Activated naive CD4-positive, alpha-beta T cell treated with anti-CD3 and anti-CD28 coated beads, Interleukin-2, amount 10 ng/mL, durations not matched to agents 7 days and 5 days (primary cell): ENCODE measurements at regions not wholly inside any gene's neighbourhood (a gene's known extent, or its start where the extent isn't known, plus 50 kb on each side); places are given as distances from the start of the nearest gene placed in this dataset.
"Not testable (repeated sequence)": the region's sequence is repeated elsewhere in the genome, so short reads cannot be mapped to it uniquely, and the experiment has no call there.

ENCODE experiments used
- CTCF ChIA-PET: fragments of 350-600 bp; sonication (Branson Sonifier 250); formaldehyde crosslinking; loops from one replicate; lab custom pipeline; 2021; ENCODE audit warnings: antibody characterized with exemption; lab: Charles Lee
- DNase-seq: peaks from one replicate; pipeline ENCODE4 v3.0.0-alpha.2; 2020
- H3K27ac Mint-ChIP-seq: one replicate; pipeline ENCODE4 v1.8.0; 2021; ENCODE audit warnings: mild to moderate bottlenecking, moderate library complexity, mixed read lengths
- H3K27me3 Mint-ChIP-seq: one replicate; pipeline ENCODE4 v1.8.0; 2021; ENCODE audit warnings: mild to moderate bottlenecking, mixed read lengths
- H3K36me3 Mint-ChIP-seq: one replicate; pipeline ENCODE4 v1.8.0; 2021; ENCODE audit warnings: mixed read lengths
- H3K4me1 Mint-ChIP-seq: one replicate; pipeline ENCODE4 v1.8.0; 2021; ENCODE audit warnings: mixed read lengths
- H3K4me3 Mint-ChIP-seq: one replicate; pipeline ENCODE4 v1.8.0; 2021; ENCODE audit warnings: mild to moderate bottlenecking, moderate library complexity, mixed read lengths
- H3K9me3 Mint-ChIP-seq: one replicate; pipeline ENCODE4 v1.8.0; 2021; ENCODE audit warnings: mixed read lengths

DNA sequence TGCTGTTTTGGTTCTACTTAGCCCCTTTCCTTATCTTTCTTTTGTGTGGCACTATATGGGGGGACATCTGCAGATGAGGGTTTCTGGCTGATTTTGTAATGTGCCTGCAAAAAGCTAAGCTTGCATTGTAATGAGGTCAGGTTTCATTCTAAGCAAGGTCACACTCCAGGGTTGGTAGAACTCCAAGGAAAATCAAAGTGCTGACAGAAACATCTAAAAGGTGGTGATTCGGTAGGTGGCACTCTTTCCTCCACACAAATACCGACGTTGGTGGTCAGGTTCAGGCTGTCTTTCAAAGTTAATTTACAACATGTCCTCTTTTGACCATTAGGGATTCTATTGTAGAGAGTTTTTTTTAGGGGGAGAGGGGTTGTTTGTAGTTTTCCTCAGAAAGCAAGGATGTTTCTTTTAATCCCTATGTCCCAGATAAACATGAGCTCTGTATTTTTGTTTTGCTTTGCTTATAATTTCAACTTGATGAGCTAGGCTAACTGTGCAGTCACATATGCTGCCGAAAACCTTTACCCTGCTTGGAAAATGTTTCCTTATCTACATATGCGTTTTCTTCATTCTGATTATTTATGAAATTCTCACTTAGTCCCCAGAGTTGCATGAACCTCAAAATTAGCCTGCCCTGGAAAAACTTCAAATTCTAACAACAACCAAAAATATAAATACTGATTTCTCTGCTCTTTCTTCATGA, 434.2 kb downstream of the PPARGC1A start:
- no peaks in the 10 kb centered on the region for H3K27me3 Mint-ChIP-seq
- no peaks in the 10 kb centered on the region for H3K9me3 Mint-ChIP-seq
- H3K36me3 Mint-ChIP-seq, result no peaks in the 10 kb centered on the region
- CTCF ChIA-PET, result no interaction called here
- no peak overlapping the region for H3K27ac Mint-ChIP-seq
- no peak overlapping the region for H3K4me3 Mint-ChIP-seq
- no peaks in the 10 kb centered on the region for H3K4me1 Mint-ChIP-seq
- no peak for DNase-seq

DNA sequence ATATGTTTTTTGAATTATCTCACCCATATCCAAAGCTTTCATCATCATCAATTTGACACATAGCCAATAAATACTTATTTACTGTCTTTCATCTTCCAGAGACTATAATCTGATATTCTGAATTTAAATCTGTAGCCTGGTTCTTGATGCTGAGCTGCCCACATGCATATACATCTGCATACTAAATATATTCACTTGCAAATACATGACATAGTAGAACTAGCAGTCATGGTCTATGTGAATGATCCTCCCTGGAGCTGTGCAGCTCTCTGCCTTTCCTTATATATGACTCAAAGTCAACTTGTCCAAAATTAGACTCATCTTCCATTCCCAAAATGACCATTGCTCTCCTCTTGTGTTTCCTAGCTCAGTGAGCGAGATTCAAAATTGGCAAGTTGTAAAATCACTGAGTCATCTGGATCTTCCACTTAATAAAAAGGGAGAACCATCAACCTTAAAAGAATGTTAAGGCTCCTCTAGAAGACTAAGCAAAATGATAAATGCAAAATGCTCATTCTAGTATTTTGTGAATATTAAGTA, 448.2 kb downstream of the PPARGC1A start:
- Mint-ChIP-seq H3K27me3 (no peaks in the 10 kb centered on the region), H3K9me3 (no peaks in the 10 kb centered on the region), H3K4me3 (no peak overlapping the region), H3K27ac (no peak overlapping the region), H3K36me3 (no peaks in the 10 kb centered on the region), H3K4me1 (no peaks in the 10 kb centered on the region)
- CTCF ChIA-PET, result no interaction called here
- no peak for DNase-seq

DNA sequence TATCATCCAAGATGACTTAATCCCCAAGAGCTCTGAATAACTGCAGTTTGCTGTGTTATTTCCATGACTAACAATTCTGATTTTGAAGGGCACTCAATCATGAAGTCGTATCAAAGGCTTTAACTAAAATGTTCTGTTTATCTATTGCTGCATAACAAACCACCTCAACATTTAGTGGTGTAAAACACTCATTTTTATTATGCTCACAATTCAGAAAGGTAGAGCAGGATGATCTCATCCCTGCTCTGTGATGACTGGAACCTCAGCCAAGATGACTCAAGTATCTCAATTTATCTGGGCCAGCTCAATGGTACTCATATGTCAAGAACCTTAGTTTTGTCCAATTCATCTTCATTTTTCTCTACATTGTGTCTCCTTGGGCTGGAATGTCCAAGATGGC, 451.1 kb downstream of the PPARGC1A start:
- CTCF ChIA-PET, result no interaction called here
- Mint-ChIP-seq H3K36me3 (no peaks in the 10 kb centered on the region), H3K9me3 (no peaks in the 10 kb centered on the region), H3K27me3 (no peaks in the 10 kb centered on the region), H3K4me1 (no peaks in the 10 kb centered on the region), H3K4me3 (no peak overlapping the region), H3K27ac (no peak overlapping the region)
- no peak for DNase-seq

DNA sequence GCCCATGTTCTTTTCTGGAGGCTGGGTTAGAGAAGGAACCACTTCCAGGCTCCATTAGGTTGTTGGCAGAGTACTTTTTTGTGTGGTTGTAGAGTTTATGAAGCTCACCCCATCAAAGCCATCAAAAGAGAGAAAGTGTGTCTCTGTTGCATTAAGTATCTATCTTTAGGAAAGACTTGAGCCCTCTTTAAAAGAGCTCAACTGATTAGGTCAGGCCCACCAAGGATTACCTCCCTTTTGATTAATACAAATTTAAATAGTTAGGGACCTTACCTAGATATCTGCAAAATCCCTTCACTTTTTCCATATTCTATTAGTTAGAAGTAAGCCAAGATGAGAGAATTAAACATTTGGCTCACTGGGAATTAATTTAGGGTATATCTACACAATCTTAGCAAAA, 460.4 kb downstream of the PPARGC1A start:
- no peaks in the 10 kb centered on the region for H3K27me3 Mint-ChIP-seq
- no peak overlapping the region for H3K4me3 Mint-ChIP-seq
- no peak for DNase-seq
- no peaks in the 10 kb centered on the region for H3K36me3 Mint-ChIP-seq
- no peaks in the 10 kb centered on the region for H3K9me3 Mint-ChIP-seq
- H3K4me1 Mint-ChIP-seq, result no peaks in the 10 kb centered on the region
- H3K27ac Mint-ChIP-seq, result no peak overlapping the region
- CTCF ChIA-PET, result no interaction called here

DNA sequence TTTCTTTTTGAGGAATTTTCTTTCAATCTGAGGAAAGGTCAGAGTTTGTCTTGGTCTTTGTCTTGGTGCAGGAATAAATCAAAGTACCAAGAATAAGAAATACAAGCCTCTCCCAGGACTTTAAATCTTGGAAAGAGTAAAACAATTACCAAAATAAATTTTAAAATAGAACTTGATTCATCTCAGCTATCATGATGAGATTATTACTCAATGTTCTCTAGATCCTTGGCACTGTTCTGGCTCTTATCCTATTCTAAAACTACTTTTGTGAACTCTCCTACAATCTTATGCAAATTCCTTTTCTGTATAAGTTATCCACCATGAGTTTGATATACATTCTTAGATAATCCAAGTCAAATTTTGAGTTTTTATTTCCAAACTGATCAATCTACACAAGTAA, 464.3 kb downstream of the PPARGC1A start:
- Mint-ChIP-seq H3K4me3 (no peak overlapping the region), H3K27ac (no peak overlapping the region), H3K27me3 (no peaks in the 10 kb centered on the region), H3K9me3 (no peaks in the 10 kb centered on the region), H3K4me1 (no peaks in the 10 kb centered on the region), H3K36me3 (no peaks in the 10 kb centered on the region)
- CTCF ChIA-PET, result no interaction called here
- no peak for DNase-seq

DNA sequence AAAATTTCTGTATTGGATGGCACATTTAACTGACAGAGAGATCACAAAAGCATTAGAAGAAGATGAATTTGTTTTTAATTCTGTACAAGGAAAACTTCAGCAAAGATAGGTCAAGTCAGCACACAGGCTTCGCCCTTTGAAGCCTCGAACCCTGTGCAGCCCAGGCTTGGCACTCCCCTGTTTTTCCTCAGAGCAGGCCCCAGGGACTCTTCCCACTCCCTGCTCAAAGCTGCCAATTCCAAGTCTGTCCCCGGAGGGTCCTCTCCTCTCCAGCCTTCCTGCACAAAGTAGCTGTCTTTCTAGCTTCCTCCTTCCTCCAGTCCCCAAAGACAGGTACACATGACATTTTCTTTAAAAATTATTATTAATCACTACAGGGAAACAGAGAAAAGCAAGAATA, 466.3 kb downstream of the PPARGC1A start:
- no peak overlapping the region for H3K4me3 Mint-ChIP-seq
- no peak for DNase-seq
- H3K36me3 Mint-ChIP-seq, result no peaks in the 10 kb centered on the region
- CTCF ChIA-PET, result no interaction called here
- H3K4me1 Mint-ChIP-seq, result no peaks in the 10 kb centered on the region
- no peaks in the 10 kb centered on the region for H3K9me3 Mint-ChIP-seq
- no peak overlapping the region for H3K27ac Mint-ChIP-seq
- no peaks in the 10 kb centered on the region for H3K27me3 Mint-ChIP-seq

DNA sequence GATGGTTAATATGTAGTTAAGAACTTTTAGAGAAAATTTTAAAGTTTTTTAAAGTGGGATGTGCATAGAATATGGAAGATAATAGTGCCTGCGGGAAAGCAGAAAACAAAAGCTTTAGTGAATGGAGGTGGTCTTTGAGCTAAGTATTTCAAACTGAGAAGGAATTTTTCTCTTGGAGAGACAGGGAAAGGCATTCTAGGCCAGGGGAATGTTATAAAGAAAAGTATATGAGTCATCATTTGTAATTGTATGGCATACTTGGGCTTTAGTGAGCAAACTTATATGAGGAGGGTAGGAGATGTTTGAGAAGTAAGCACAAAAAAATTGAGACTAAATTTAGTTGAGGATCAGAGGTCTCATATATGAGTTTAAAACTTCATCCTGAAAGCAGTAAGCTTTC, 467.0 kb downstream of the PPARGC1A start:
- Mint-ChIP-seq H3K4me1 (no peaks in the 10 kb centered on the region), H3K9me3 (no peaks in the 10 kb centered on the region), H3K4me3 (no peak overlapping the region), H3K36me3 (no peaks in the 10 kb centered on the region), H3K27me3 (no peaks in the 10 kb centered on the region), H3K27ac (no peak overlapping the region)
- no peak for DNase-seq
- CTCF ChIA-PET, result no interaction called here

DNA sequence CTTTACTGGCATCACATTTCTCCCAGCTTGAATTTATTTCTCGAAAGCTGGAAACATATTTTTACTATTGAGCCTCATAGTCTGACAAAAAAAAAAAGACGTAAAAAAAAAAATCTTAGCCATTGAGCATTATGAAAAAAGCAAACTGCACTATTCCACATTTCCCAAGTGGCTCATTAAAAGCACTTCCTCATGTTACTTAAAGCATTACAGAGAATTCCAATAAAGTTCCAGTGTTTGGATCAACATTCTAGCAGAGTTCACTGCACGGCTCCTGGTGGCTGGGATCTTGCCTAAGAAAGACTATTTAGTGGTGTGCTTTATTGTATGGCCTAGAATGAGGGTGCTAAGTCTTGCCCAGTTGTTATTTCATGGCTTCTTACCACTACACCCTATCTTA, 476.2 kb downstream of the PPARGC1A start:
- CTCF ChIA-PET, result no interaction called here
- Mint-ChIP-seq H3K27me3 (no peaks in the 10 kb centered on the region), H3K36me3 (no peaks in the 10 kb centered on the region), H3K4me3 (no peak overlapping the region), H3K4me1 (no peaks in the 10 kb centered on the region), H3K27ac (no peak overlapping the region), H3K9me3 (no peaks in the 10 kb centered on the region)
- no peak for DNase-seq

DNA sequence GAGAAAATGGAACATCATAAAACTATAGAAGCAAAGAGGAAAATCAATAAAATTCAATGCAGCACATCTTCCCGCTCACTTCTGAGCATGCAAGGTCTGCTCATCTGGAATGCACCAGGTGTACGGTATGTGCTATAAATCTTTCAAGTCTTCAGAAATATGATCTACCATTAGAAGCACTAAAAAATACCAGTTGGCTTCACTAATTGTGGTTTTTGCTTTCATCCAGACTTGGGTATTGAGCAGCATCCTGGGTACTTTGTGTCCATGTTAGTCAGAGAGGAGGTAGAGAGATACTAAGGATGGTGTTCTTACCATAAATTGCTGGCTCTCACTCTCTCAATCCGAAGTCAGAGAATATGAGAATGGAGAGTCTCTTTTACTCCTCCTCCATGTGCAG, 477.1 kb downstream of the PPARGC1A start:
- CTCF ChIA-PET, result no interaction called here
- H3K36me3 Mint-ChIP-seq, result no peaks in the 10 kb centered on the region
- DNase-seq, result no peak
- no peaks in the 10 kb centered on the region for H3K4me1 Mint-ChIP-seq
- H3K9me3 Mint-ChIP-seq, result no peaks in the 10 kb centered on the region
- no peaks in the 10 kb centered on the region for H3K27me3 Mint-ChIP-seq
- no peak overlapping the region for H3K27ac Mint-ChIP-seq
- H3K4me3 Mint-ChIP-seq, result no peak overlapping the region

DNA sequence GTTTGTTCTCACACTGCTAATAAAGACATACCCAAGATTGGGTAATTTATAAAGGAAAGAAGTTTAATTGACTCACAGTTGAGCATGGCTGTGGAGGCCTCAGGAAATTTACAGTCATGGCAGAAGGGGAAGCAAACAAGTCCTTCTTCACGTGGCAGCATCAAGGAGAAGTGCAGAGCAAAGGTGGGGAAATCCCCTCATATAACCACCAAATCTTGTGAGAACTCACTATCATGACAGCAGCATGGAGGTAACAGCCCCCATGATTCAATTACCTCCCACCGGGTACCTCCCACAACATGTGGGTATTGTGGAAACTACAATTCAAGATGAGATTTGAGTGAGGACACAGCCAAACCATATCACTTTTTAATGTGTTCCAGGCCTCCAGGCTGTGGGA, 480.9 kb downstream of the PPARGC1A start:
- H3K4me1 Mint-ChIP-seq, H3K36me3 Mint-ChIP-seq, H3K27me3 Mint-ChIP-seq, H3K27ac Mint-ChIP-seq, H3K9me3 Mint-ChIP-seq, CTCF ChIA-PET, H3K4me3 Mint-ChIP-seq, DNase-seq: not testable (repeated sequence)

DNA sequence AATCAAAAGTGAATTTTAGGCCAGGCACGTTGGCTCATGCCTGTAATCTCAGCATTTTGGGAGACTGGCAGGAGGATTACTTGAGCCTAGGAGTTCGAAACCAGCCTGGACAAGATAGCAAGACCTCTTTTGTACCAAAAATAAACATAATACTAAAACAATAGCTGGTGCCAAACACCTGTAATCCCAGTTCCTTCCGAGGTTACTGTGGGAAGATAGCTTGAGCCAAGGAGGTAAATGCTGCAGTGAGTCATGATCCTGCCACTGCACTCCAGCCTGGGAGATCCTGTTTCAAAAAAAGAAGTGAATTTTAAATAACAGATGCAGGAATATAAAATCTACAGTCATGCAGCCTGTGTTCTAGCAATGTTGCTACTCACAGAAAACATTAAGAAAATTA, 488.3 kb downstream of the PPARGC1A start:
- no peaks in the 10 kb centered on the region for H3K9me3 Mint-ChIP-seq
- H3K4me3 Mint-ChIP-seq, result no peak overlapping the region
- CTCF ChIA-PET, result no interaction called here
- no peaks in the 10 kb centered on the region for H3K4me1 Mint-ChIP-seq
- H3K27ac Mint-ChIP-seq, result no peak overlapping the region
- no peaks in the 10 kb centered on the region for H3K36me3 Mint-ChIP-seq
- no peaks in the 10 kb centered on the region for H3K27me3 Mint-ChIP-seq
- no peak for DNase-seq

DNA sequence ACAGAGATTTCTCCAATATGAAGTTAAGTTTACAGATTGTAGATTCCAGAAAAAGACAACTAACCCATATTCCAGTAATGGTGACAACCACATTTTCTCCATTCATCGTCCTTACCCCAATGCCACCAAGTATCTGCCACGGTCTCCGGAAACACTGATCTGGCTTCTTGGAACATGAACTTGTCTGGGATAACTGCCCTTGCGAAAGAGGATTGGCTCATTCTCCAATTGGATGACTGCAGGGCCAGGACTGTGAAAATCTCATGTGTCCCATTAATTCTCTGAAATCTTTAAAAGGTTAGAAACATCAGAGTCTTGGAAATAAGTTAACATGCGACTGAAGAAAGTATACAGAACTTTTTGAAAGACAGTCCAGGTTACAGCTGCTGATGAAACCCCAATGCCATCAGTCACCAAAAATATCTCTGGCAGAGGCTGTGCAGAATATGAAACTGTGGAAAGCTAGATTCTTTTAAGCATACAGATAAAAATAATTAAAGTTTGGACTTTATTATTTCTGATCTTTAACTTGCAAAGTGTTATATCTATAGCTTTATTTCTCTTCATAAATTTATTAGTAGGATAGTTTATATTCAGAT, 496.9 kb downstream of the PPARGC1A start:
- Mint-ChIP-seq H3K4me1 (no peaks in the 10 kb centered on the region), H3K27me3 (no peaks in the 10 kb centered on the region), H3K4me3 (no peak overlapping the region), H3K36me3 (no peaks in the 10 kb centered on the region), H3K9me3 (no peaks in the 10 kb centered on the region), H3K27ac (no peak overlapping the region)
- CTCF ChIA-PET, result no interaction called here
- no peak for DNase-seq

DNA sequence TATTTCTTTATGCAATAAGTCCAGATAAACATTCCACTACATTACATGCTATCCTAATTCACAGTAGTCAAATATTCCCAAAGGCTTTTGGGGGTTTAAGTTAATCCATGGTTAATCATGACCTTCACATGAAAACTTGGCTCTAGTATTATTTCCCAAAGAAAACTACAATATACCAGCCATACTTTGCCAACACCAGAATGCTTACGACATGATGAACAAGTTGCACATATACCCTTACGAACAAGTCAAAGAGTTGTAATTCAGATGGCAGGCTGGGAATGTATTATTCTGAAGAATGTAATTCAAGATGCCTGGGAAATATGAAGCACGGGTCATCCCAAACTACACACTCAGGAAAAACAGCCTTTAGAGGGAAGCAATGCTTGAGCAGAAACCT, 499.6 kb downstream of the PPARGC1A start:
- CTCF ChIA-PET, result no interaction called here
- Mint-ChIP-seq H3K4me3 (no peak overlapping the region), H3K27ac (no peak overlapping the region), H3K4me1 (no peaks in the 10 kb centered on the region), H3K27me3 (no peaks in the 10 kb centered on the region), H3K9me3 (no peaks in the 10 kb centered on the region), H3K36me3 (no peaks in the 10 kb centered on the region)
- no peak for DNase-seq

DNA sequence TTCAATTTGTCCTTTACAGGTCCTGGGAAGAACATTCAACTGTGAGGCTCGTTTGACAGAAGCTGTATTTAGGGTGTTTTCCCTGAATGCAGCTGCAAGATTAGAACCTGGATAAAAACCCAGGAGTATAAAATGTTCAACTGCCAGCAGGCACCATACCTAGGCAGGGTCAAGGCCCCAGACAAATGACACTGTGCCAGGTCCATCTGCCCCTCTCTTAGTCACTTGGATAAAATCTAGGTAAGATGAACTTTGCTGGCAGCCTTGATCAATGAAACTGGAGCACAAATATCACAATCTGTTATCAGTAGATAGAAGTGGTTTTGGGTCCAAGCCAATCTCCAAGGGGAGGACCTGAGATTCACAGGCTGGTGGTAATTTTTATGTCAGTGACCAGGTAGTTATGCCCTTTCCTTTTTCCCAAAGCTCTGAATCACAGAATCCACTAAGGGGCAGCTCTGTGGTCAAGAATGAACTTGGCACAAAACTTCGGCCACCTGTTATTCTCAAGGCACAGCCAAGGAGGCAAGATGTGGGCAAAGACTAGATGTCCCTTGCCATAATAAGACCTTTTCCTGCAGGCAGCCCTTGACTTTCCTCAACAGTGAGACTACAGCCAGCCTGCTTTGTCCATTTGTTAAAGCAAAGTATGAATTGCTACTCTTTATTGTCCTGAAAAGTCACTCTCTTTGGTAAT, 501.0 kb downstream of the PPARGC1A start:
- Mint-ChIP-seq H3K4me1 (no peaks in the 10 kb centered on the region), H3K9me3 (no peaks in the 10 kb centered on the region), H3K27me3 (no peaks in the 10 kb centered on the region), H3K36me3 (no peaks in the 10 kb centered on the region), H3K4me3 (no peak overlapping the region), H3K27ac (no peak overlapping the region)
- no peak for DNase-seq
- CTCF ChIA-PET, result no interaction called here

DNA sequence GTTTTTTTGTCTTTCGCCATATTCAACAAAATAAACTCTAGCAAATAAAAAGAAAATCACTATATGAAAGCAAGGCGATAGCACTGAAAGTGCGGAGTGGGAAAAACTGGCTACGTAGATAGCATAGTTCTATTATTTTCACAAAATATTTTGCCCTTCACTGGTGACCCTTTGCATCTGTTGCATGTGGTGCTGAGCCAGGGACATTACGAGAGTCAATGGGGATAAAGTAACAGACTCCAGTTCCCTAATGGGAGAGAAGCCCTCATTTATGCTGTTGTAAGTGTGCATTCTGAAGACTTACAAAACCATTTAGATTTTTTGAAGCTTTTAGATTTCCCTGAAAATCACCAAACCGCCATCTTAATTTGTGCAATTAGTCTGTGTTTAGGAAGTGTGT, 501.6 kb downstream of the PPARGC1A start:
- Mint-ChIP-seq H3K4me3 (no peak overlapping the region), H3K9me3 (no peaks in the 10 kb centered on the region), H3K27me3 (no peaks in the 10 kb centered on the region), H3K36me3 (no peaks in the 10 kb centered on the region), H3K4me1 (no peaks in the 10 kb centered on the region), H3K27ac (no peak overlapping the region)
- CTCF ChIA-PET, result no interaction called here
- no peak for DNase-seq
